HG02642 (cell line): ENCODE measurements at regions not wholly inside any gene's neighbourhood (a gene's known extent, or its start where the extent isn't known, plus 50 kb on each side); places are given as distances from the start of the nearest gene placed in this dataset.

Experiments used
- ATAC-seq: cut with Tn5 transposase; IDR thresholded peaks from one replicate; pipeline ENCODE4 v1.9.1; 2021; ENCODE audit warnings: mild to moderate bottlenecking; ENCODE audit not compliant: unreplicated experiment, poor library complexity

- no peak for ATAC-seq
Observed at GRCh38 chr5:38104497-38105230, 153.7 kb upstream of the EGFLAM start.

- no peak for ATAC-seq
Observed at GRCh38 chr5:38101897-38102296, 156.5 kb upstream of the EGFLAM start.

GRCh38 chr5:38099205-38100168 lies 158.9 kb upstream of the EGFLAM start:
- ATAC-seq, result no peak

DNA sequence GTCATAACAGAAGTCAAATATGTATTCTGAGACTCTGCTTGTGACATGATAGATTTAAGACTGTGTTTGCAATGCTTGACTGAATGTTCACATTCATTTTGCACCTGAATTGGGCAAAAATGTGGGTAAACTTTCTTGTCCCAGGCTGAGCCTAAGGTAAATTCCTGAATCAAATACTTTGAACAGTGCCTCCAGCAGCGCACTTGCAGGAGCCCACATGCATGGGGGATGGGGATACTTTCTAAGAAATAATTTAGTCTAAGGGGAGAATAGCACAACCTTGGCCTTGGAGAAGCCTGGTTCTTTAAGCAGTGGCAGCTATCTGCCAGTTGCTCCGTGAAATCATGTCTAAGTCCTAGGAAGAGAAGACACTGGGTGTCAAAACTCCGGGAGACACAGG lies 163.5 kb upstream of the EGFLAM start:
- no peak for ATAC-seq

DNA sequence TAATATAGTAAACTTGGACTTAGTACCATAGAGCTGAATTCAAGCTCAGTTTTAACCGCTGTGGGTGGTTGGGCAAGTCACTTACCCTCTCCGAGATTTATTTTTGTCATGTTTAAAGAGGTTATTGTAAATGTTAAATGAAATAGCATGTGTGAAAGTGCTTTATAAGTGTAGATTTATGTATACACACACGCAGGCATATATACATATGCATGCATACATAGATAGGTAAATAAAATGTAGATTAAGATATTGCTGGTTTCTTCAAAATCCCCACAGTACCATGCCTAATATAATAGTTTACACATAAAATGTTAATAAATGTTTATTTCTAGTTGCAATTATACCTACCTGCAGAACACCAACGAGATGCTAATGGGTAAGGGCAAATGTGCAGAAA lies 164.5 kb upstream of the EGFLAM start:
- no peak for ATAC-seq

DNA sequence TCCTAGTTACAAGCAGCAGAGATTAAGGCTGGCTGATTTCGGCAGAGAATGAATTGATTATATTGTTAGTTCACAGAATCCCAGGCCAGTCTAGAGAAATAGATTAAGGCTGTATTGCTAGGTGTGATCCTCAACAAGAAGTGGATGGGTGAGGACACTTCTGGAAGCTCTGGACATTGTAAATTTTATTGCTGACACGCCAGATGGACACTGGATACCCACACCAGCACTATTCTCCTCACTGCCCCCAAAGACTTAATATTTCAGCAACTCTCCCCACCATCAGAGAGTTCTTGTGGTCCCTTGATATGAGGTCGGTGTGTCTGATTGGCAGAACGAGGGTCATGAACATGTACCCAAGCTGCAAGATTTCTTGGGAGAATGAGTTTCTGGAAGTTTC lies 171.6 kb upstream of the EGFLAM start:
- no peak for ATAC-seq

DNA sequence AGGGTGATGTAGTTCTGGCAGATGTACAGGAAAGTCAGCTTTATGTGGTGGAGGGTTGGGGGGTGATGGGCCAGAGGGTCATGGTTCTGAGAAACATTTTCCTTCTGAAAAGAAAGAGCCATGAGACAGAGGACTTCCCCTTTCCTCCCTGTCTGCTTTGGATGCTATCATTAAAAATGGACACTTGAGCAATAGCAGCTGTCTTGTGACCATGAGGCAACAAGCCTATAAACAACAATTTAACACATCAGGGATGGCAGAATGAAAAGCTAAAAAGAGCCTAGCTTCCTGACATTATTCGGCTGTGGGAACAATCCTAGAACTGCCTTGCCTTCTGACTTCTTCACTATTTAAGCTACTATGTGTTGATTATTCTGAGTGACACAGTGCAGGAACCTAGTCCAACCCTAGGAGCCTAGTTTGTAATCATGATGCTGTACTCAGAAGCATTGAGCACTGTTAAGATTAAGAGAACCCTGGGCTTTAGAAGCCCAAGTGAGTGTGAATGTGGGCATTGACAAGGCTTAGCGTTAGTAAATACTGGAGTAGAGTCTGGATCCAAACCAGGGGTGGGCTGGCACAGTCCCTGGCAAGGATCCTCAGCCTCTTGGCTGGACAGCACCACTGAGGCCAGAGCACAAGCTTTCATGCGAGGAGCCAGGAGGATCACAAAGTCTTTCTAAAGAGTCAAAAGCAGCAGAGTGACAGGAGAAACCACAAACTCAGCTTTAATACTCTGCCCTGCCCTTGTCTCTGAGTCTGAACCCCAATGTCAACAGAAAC lies 178.5 kb upstream of the EGFLAM start:
- ATAC-seq, result no peak

GRCh38 chr5:38078161-38078560 lies 180.2 kb upstream of the EGFLAM start:
- no peak for ATAC-seq

DNA sequence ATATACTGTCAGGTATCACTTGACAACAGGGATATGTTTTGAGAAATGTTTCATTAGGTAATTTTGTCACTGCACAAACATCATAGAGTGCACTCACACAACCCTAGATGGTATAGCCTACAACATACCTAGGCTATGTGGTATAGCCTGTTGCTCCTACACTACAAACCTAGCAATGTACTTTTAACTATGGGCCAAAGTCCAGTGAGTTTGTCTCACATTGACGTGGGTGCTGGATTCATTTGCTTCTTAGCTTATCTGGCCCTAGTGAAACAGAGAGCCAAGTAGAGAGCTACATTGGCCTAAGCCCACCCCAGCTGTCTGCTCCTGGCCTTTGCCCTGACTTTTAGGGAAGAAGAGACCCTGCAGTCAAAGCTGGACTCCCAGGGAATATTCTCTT lies 180.7 kb upstream of the EGFLAM start:
- no peak for ATAC-seq

DNA sequence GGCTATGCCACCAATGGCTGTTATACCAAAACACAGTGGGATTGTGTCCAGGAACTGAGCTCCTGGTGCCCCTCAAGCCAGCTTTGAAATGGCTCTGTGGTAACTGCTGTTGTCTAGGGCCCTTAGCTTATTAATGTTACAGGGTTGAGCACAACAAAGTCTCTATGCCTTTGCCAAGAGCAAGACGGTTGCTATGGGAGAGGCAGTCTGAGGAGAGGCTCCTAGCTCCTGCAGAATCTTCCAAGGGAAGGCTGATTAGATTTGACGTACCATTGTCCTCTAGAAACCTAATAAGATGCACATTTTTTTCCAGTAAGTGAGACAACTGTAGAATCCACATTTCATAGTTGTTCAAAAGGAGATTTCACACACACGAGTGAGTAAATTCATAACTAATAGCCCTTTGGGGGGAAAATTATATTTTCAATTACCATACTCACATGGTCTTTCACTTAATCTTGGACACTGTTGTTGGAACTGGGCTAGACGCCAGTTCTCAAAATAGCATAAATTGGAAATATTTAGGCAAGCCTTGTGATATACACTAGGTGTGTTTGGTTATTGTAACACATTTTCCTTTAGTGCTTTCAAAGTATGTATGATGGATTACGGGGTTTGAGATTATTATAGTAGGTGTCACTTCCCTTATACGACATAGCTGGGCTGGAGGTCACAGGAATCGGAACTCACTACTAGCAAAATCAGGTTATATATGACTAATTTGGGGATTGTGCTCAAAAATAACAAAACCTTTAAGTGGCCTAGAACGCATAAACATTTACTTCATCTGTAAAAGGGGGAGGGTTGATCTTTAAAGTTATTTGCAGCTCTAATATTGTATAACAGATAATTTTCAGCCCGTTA lies 186.3 kb upstream of the EGFLAM start:
- no peak for ATAC-seq

- no peak for ATAC-seq
Observed at GRCh38 chr5:38070304-38070950, 187.9 kb upstream of the EGFLAM start.

- ATAC-seq, result no peak
Observed at GRCh38 chr5:38069360-38069759, 189.0 kb upstream of the EGFLAM start.

DNA sequence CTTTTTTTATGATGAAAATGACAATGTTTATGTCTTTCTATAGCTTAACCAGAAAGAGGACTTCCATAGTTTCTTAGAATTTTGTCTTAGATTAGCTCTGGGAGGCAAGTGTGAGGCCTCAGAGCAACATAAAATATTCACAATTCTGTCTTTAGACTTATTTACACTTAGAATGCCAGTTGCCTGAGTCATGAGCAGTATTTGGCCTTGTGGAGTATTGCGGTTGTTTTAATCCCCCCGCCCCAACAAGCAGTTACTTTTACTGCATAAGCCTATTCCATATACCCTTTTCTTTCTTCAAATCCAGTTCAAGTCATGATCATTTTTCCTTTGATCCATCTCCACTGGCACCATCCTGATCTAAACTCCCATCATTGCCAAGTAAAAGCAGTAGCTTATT lies 198.0 kb upstream of the EGFLAM start:
- ATAC-seq, result no peak

DNA sequence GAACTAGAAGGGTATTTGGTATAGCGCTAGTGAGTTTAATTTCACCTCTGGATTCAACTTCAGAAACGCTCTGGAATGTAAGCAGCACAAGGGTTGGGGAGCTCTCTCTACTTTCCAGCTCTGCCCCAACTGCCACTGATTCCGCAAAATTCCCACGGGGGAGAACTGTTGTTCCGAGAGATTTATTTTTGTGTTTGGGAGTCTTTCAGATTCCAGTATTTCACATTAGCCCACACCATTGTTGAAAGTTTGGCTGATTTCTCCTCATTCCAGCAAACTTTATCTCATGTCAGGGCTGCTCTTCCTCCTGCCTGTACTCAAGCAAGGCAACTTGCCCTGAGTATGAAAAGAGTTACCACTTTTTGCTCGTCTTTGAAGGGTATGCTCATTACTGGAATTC lies 198.5 kb upstream of the EGFLAM start:
- ATAC-seq, result no peak

GRCh38 chr5:38051711-38052511 lies 206.4 kb upstream of the EGFLAM start:
- ATAC-seq, result no peak

DNA sequence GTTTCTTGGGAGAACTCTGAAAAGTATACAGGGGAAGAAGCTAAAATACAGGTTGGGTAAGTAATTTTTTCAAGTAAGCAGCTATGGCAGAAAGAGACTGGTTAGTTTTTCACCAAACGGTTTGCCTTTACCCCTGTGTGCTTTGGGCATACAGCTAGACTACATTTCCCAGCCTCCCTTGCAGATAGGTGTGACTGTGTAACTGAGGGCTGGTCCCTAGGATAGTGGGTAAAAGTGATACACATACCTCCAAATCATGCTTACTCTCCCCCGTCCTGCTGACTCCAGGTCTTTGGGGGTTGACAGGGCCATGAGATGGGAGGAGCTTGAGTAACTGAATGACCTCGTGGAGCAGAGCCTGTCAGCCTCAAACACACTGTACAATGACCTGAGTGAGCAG lies 208.6 kb upstream of the GDNF start:
- ATAC-seq, result no peak

GRCh38 chr5:38046103-38046502 lies 206.3 kb upstream of the GDNF start:
- no peak for ATAC-seq

- ATAC-seq, result no peak
Observed at GRCh38 chr5:38045446-38045845, 205.6 kb upstream of the GDNF start.

GRCh38 chr5:38039826-38040225 lies 200.0 kb upstream of the GDNF start:
- no peak for ATAC-seq
